GM18517 (cell line): ENCODE measurements at regions not wholly inside any gene's neighbourhood (a gene's known extent, or its start where the extent isn't known, plus 50 kb on each side); places are given as distances from the start of the nearest gene placed in this dataset.
"Not testable (repeated sequence)": the region's sequence is repeated elsewhere in the genome, so short reads cannot be mapped to it uniquely, and the experiment has no call there.

Experiments used
- ATAC-seq: cut with Tn5 transposase; IDR thresholded peaks from one replicate; pipeline ENCODE4 v1.9.1; 2021; ENCODE audit warnings: mild to moderate bottlenecking, moderate library complexity; ENCODE audit not compliant: unreplicated experiment

DNA sequence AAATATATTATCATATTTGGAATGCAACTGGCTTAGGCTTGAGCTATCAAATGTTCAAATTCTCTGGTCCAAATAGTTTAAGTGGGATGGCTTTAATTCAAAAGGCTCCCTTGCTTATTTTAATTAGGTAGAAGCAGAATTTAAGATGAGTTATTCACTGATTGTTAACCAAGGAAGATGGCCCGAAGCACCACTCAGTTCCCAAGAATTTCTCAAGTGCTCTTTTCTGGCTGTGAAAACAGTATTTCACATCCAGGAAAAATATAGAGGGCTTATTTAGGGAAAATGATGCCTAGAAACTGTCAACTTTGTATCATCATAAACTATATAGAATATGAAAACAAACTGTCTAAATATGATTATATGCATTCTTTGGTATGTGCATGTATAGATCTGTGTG, 246.5 kb upstream of the SFRP2 start:
- ATAC-seq: no peak

DNA sequence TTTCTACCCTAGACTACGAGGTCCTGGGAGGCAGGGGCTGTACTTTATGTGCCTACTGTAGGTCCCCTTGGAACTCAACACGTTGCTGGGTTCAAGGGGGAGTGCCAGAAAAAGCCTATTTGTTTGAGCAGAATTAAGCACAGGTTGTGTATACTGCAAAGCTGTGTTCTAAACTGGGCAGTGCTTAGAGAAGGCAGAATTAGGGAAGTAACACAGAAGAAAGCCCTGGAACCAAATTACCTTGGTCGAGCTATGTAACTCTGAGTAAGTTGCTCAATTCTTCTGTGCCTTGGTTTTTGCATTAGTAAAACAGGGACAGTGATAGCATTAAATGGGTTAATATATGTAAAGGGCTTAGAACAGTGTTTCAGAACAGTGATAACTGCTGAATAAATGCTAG, 245.0 kb upstream of the SFRP2 start:
- no peak for ATAC-seq

DNA sequence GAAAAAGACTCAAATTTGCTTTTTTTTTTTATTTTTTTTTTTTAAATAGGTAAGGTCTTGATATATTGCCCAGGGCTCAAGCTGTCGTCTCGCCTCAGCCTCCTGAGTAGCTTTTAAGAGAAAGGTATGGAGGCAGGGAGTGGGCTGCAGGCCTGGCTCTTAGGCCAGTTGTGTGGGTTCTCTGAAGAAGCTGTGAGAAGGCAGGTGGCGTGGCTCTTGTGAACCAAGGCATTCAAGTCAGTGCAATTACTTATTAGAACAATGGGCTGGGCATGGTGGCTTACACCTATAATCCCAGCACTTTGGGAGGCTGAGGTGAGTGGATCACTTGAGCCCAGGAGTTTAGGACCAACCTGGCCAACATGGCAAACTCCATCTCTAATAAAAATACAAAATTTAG, 244.0 kb upstream of the SFRP2 start:
- ATAC-seq: no peak

DNA sequence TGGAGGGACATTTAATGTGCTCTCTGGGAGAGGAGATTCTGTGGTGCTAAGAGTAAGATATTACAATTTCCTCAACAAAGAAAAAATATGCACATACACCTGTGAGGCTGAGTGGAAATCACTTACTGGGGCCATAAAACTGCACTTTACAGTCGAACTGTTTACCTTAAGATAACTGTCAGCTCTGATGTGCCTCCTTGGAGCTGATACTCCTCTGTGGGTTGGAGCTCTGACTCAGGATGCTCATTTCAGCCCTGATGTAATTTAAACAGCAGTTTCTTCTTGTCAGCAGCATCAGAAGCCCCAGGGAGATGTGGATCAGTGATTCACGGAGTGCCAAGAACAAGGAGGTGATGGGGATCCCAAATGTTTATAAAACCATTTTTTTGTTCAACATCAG, 241.9 kb upstream of the SFRP2 start:
- ATAC-seq: no peak

DNA sequence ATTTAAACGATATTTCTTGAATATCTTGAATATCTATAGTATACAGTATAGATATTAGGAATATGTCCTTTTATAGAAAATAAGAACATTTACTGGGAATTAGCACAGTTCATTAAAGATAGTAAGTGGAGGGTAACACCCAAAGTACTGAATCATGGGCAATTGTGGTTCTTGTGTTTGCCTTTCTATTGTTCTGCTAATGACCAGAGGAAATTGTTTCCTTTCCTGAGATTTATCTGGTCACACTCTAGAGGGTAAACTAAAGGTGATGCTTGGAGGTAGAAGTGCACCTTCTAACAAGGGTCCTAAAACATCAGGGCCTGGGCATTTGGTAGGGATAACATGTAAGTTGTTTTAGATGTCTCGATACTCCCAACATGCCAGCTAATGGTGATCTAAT, 241.3 kb upstream of the SFRP2 start:
- ATAC-seq: no peak

DNA sequence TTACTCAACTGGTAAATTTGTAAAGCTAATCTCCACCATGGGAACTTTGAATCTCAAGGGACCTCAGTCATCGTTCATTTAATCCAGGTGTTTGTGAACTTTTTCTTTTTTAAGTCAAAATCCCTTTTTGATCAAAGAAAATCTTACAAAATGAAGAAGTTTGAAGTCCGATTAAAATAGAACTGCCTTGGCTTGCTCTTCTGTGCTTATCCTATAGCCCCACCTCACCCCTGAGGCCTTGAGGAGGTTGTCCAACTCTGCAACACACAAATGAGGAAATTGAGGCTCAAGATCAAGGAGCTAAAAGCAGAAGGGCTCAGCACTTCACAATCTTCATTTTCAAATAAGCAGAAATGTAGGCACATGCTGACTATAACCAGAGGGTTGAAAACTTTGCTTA, 240.3 kb upstream of the SFRP2 start:
- ATAC-seq: no peak

DNA sequence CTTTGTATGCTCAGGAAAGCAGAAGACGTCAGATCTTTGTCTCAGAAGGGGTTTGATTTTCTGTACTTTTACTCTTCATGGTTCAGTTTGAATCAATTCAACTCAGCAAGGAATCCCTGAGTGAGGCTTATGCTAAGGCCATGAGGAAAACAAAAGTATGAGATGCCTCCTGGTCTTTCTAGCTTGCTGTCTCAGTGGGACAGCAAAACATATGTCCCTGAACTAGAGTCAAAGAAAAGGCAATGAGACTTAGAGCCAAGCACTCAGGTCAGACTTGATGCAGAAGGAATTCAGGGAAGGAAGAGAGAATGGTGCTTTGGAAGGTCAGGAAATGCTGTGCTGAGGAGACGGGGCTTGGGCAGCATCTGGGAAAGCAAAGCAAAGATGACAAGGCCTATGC, 236.2 kb upstream of the SFRP2 start:
- no peak for ATAC-seq

DNA sequence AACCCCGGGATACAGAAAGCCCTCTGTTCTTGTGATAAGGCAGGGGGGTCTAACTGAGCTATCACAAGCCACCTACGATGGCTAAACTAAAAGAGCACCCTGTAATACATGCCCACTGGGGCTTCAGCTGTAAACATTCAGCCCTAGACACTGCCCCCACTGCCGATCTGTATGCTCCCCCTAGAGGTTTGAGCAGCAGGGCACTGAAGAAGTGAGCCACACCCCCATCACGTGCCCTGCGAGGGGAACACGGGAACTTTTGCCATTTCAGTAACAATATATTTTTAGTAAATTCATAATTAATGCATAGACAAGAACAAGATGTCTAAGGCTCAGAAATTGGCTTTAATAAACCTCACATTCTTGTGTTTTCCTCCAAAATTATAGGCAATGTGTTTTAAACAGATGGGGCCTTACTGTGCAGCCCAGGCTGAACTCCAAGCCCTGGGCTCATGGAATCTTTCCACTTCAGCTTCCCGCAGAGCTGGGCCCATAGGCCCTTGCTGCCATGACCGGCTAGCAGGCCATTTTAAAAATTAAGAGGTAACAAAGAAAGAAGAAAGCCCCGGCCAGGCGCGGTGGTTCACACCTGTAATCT, 235.3 kb upstream of the SFRP2 start:
- no peak for ATAC-seq

DNA sequence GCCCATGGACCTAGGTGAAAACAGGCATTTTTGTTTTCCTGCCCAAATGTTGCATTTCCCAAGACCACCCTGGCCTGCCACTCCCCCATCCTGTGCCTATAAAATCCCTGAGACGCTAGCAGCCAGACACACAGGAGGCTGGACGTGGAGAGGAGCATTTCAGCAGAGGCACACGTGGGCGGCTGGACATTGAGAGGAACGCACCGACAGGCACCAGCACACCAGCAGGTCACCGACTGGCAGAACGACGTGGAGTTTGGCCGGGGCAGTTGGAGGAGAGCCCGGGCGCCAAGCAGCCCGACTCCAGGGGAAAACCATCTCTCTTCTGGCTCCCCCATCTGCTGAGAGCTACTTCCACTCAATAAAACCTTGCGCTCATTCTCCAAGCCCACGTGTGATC, 234.8 kb upstream of the SFRP2 start:
- ATAC-seq: not testable (repeated sequence)

DNA sequence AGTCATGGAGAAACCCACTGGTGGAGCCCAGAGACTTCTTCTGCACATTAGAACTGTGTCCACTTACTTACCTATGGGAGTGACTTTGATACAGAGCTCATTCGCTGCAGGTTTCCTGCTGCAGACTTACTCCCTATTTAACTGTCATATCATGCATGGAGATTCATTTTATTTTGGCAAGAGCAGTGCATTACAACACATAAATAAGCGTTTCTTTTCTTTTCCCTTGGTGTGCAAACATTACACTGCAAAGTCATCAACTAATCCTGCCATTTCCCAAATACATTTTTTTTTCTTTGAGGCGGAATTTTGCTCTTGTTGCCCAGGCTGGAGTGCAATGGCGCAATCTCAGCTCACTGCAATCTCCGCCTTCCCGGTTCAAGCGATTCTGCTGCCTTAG, 230.9 kb upstream of the SFRP2 start:
- no peak for ATAC-seq

DNA sequence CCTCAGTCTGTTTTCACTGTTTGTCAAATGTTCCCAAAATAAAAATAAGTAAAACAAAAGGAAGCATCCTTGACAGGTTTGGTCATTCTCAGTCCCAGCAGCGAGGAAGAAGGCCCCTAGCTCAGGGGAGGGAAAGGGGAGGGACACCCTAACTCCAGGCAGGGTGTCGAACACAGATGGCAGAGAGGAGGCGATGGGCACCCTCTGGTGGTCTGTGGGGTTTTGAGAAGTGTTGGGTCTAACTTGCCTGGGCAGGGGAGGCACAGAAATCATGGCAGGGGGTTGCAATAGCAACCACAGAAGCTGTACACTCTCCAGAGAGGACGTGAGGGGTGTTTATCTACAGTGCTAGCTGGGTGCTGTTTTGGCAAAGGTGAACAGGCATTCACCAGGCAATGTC, 229.8 kb upstream of the SFRP2 start:
- no peak for ATAC-seq

DNA sequence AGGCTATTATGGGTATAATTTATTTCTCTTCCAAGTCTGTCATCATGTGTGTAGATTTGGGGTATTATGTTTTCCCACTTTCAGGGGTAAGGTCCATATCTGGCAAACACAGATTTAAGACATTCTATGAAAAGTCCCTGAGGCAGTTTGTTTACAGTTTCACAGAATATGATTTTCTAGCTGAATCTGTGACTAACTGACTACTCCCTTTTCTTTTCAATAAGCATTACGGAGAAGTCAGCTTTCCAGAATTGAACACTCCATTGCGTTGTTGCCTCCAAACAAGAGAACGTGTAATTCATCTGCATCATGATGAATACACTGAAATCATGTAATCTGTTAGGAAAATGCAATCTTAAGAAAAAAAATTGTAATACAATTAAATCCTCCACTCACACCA, 226.7 kb upstream of the SFRP2 start:
- ATAC-seq: no peak

DNA sequence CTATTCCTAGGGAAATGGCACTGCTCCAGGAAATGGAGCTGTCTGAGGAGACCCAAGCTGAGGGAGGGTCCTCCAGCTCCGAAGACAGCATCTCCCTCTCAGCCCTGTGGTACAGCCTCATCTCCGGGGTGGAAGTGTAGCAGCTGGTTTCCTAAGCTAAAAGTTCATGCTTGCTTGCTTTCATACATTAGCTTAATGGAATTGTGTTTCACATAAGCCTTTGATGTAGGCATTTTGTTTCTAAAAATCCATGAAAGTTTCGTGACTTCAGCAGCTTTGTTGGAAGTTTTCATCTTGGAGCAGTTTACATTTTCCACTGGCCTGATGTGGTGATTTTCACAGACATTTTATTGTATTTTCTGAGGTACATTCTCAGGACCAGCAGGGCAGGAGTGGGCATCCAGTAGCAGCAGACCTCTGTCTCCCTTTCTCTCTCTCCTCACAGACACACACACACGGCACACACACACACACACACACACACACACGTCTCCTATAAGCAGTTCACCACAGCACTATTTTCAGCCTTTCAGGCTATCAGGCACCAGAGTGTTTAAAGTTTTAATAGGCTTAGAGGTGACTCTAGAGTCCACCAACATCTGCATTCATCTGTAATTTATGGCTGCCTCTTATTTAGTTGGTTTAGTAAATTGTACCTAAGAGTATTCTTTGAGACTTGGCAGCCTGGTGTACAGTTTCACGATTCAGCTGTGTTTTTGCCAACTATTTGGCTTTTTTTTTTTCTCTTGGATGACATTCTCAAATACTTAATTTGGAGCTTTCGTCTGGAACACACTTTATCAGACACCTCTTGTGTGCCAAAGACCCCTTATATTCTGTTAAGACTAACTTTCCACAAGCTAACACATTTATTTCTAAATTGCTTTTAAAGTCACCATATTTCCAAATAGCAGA, 225.8 kb upstream of the SFRP2 start:
- ATAC-seq: no peak

DNA sequence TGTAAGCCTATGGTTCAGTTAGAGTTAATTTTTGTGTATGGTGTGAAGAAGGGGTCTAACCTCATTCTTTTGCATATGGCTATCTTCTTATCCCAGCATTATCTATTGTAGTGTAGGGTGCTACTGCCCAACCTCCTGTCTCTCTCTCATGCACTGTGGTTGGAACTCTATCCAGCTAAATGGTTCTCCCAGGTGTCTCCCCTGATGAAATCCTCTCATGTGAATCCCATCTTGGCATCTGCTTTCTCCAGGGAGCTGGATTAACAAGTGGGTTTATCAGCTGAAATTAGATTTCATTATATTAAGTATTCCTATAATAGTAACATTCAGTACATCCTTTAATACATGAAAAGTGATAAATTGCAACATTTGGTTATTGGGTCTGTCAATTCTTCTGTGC, 224.7 kb upstream of the SFRP2 start:
- ATAC-seq: no peak

DNA sequence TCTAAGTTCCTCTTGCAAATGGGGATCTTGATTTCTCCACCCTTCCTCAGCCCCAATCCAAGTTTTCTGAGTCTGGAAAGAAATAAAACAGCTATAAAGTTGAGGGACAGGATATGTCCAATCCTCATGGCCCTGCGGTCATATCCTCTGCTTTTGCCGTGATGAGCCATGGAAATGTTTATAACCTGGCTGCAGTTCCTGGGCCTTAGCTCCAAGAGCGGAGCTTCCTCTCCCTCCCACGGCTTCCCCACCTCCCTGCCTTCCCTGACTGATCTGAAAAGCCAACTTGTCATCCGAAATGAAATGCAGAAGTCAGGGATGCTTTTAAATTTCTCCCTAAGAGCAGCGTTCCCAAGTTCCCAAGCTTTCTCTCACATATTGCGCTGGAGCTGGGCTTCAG, 221.5 kb upstream of the SFRP2 start:
- no peak for ATAC-seq

DNA sequence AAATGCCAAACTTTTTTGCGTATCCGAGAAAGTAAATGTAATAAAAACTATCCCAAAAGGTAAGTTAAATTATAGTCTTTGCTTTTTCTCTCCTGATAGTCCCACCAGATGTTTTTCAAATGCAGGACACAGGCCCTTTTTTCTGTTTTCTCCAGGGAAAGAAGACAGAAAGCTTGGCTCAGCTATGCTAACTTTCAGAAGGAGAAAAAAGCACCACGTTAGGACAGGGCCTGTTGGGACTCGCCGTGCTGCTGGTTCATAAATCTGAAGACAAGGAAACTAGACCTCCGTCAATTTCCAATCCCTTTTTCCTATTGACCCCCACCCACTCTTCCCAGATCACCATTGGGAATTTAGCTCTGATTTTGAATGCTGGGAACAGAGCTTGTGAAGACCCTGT, 220.9 kb upstream of the SFRP2 start:
- no peak for ATAC-seq

DNA sequence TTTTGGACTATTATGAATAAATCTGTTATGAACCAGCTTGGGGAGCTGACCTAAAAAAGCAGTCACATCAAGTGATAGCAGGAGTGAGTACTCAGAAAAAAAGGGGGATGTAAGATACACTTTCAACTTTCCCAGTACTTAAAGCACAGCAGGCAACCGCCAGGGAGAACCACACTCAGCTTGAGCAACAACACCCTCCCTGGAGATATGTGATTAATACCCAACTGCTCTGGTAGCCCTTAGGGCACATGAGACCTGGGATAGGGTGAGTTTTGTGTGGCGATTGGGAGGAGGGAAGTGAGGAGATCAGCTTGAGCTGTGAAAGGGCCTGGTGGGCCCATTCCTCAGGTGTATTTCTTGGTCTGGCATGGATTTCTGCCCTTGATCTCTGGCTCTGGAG, 220.3 kb upstream of the SFRP2 start:
- no peak for ATAC-seq

DNA sequence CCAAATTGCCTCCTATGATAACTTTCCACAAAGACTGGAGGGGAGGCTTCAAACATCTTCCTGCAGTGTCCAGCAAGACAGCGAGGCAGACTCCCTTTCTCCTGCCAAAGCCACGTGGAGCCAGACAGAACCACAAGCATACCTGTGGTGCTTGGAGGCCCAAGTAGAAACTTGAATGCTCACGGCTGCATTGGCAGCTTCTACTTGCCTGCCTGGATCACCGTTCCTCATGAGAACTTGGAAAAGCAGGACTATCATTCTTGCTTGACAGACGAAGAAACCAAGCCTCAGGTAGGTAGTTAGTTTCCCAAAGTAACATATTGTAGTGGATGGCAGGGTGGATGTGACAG, 216.3 kb upstream of the SFRP2 start:
- ATAC-seq: no peak

DNA sequence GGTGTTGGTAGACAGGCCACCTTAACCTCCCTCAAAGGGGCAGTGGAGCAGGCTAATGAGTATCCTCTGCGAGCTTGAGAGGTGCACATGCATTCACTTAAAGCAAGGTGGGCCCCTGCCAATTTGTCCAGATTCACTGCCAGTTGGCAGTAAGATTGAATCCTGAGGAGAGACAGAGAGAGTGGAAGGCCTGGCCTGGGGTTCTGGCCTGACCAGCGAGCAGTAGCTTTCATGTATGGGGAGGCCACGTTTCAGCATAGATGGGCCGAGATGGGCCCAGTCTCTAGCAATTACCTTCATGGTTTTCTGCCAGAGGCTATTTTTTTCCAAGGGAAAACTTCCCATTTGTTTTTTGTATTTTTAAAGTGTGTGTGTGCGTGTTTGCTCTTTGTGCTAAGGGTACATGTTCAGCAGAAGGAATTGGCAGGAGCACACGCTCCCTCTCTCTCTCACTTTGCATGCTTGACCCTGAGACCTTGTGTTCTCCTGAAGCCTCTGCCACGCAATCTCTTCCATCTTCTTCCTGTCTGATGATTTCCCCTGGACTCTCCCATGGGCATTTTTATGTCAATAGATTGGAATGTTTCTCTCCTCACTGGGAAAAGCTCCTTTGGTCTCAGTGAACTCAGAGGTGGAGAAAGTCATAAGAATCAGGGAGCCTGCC, 215.8 kb upstream of the SFRP2 start:
- ATAC-seq: no peak

DNA sequence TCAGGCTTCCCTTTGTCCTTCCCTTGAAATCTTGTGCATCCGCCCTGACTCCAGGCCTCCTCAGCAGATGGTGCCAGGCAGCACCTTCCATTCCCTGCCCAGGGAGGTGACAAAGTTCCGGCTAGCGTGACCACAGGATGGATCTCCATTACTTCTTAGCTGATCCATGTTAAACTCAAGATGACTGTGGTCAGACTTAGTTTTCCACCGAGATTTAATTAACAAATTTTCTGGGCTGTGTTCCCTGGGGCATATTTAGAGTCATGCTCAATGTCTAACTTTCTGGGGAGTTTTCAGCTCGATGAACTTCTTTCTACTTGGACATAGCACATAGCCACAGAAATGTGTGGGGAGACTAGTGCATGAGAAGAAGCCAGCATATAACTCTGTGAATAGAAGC, 215.1 kb upstream of the SFRP2 start:
- no peak for ATAC-seq

DNA sequence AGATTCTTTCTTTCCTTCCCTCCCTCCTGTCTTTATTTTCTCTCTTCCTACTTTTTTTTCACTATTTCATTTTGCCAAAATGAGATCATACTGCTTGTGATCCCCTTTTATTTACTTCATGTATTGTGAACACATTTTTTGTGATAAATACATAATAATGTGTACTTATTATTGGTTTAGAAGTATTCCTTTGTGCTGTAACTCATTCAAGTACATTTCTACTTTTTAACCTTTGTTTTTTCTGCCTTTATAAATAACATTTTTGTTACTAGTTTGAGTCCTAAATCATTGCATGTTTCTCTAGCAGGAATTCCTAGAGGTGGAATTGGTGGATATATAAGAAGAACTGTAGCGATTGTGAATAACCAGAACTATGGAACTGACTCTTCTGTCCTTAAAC, 214.5 kb upstream of the SFRP2 start:
- no peak for ATAC-seq

DNA sequence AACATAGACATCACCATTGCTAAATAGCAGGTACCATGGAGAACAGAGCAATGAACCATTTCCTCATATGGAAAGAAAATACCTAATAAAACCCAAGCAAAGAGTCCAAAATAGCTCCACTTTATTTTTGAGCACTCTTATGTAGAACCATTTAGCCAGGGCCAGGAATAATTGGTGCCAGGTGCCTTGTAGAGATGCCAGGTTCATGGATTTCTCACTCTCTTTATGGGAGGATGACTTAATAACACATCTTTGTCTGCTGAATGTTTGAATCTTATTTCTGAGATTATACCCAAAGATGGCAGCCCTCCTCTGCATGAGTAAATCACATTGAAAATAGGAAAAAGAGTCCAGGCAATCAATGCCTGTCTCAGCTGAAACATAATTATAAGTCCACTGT, 212.3 kb upstream of the SFRP2 start:
- ATAC-seq: no peak
